ENCODE measurements at regions not wholly inside any gene's neighbourhood (a gene's known extent, or its start where the extent isn't known, plus 50 kb on each side); places are given as distances from the start of the nearest gene placed in this dataset.

- no peak for DNase-seq
These were observed 831.1 kb downstream of the GALR1 start for GRCh38 chr18:78080761-78081160.

GRCh38 chr18:78082816-78083215 lies 833.2 kb downstream of the GALR1 start:
- DNase-seq, result no peak

GRCh38 chr18:78085241-78086185 lies 835.9 kb downstream of the GALR1 start:
- DNase-seq, result no peak

GRCh38 chr18:78086931-78087330 lies 837.3 kb downstream of the GALR1 start:
- DNase-seq, result no peak

- no peak for DNase-seq
These were observed 837.7 kb downstream of the GALR1 start for GRCh38 chr18:78087338-78087737.

GRCh38 chr18:78090584-78090983 lies 840.9 kb downstream of the GALR1 start:
- no peak for DNase-seq

- no peak for DNase-seq
These were observed 843.3 kb downstream of the GALR1 start for GRCh38 chr18:78092901-78093300.

- DNase-seq, result no peak
These were observed 850.4 kb downstream of the GALR1 start for GRCh38 chr18:78099979-78100588.

GRCh38 chr18:78101091-78101490 lies 851.4 kb downstream of the GALR1 start:
- DNase-seq, result no peak

- DNase-seq, result no peak
These were observed 852.5 kb downstream of the GALR1 start for GRCh38 chr18:78102135-78102534.

- DNase-seq, result no peak
These were observed 856.0 kb downstream of the GALR1 start for GRCh38 chr18:78105611-78106010.

GRCh38 chr18:78106946-78107345 lies 857.3 kb downstream of the GALR1 start:
- no peak for DNase-seq

- DNase-seq, result no peak
These were observed 857.7 kb downstream of the GALR1 start for GRCh38 chr18:78107363-78107762.

- DNase-seq, result no peak
These were observed 858.9 kb downstream of the GALR1 start for GRCh38 chr18:78108554-78108953.

GRCh38 chr18:78113136-78113939 lies 863.7 kb downstream of the GALR1 start:
- no peak for DNase-seq

- DNase-seq, result no peak
These were observed 864.2 kb downstream of the GALR1 start for GRCh38 chr18:78113940-78114251.

GRCh38 chr18:78115896-78116561 lies 863.6 kb upstream of the SALL3 start:
- no peak for DNase-seq

GRCh38 chr18:78123144-78123909 lies 856.3 kb upstream of the SALL3 start:
- no peak for DNase-seq

- DNase-seq, result no peak
These were observed 855.5 kb upstream of the SALL3 start for GRCh38 chr18:78123926-78124797.

GRCh38 chr18:78125206-78125896 lies 854.3 kb upstream of the SALL3 start:
- DNase-seq, result no peak

GRCh38 chr18:78126106-78126505 lies 853.5 kb upstream of the SALL3 start:
- DNase-seq, result no peak
